Glutamatergic neuron (in vitro differentiated cells): ENCODE measurements at regions not wholly inside any gene's neighbourhood (a gene's known extent, or its start where the extent isn't known, plus 50 kb on each side); places are given as distances from the start of the nearest gene placed in this dataset.

Experiments
- DNase-seq: peaks from one replicate; pipeline ENCODE4 v3.0.0; 2022
- H3K27ac Mint-ChIP-seq: one replicate; pipeline ENCODE4 v1.8.0; 2020; ENCODE audit warnings: mild to moderate bottlenecking, mixed read lengths, inconsistent platforms; ENCODE audit not compliant: unreplicated experiment
- H3K27me3 Mint-ChIP-seq: one replicate; pipeline ENCODE4 v1.8.0; 2020; ENCODE audit warnings: mild to moderate bottlenecking, moderate library complexity, mixed read lengths, inconsistent platforms; ENCODE audit not compliant: unreplicated experiment
- H3K36me3 Mint-ChIP-seq: one replicate; pipeline ENCODE4 v1.8.0; 2020; ENCODE audit warnings: mild to moderate bottlenecking, mixed read lengths, inconsistent platforms; ENCODE audit not compliant: unreplicated experiment
- H3K4me1 Mint-ChIP-seq: one replicate; pipeline ENCODE4 v1.8.0; 2020; ENCODE audit warnings: mild to moderate bottlenecking, low read depth, mixed read lengths, inconsistent platforms; ENCODE audit not compliant: unreplicated experiment
- H3K4me3 Mint-ChIP-seq: one replicate; pipeline ENCODE4 v1.8.0; 2020; ENCODE audit warnings: mild to moderate bottlenecking, mixed read lengths, inconsistent platforms; ENCODE audit not compliant: unreplicated experiment
- H3K9me3 Mint-ChIP-seq: one replicate; pipeline ENCODE4 v1.8.0; 2020; ENCODE audit warnings: mild to moderate bottlenecking, moderate library complexity, mixed read lengths, inconsistent platforms; ENCODE audit not compliant: unreplicated experiment
- CTCF ChIP-seq: fragments of 200-600 bp; sonication (generic); IDR thresholded peaks from one replicate; pipeline ENCODE4 v1.5.0; 2021; ENCODE audit not compliant: partially characterized antibody, unreplicated experiment

GRCh38 chr1:187396929-187397796 lies 568.4 kb downstream of the PLA2G4A start:
- DNase-seq = peak; percentile 19
- H3K27ac Mint-ChIP-seq = no peak overlapping the region
- TF ChIP-seq CTCF = no peak
- H3K4me3 Mint-ChIP-seq = no peak overlapping the region
- no peaks in the 10 kb centered on the region for H3K36me3 Mint-ChIP-seq
- H3K27me3 Mint-ChIP-seq = no peaks in the 10 kb centered on the region
- peaks cover 3% of the 10 kb centered on the region for H3K4me1 Mint-ChIP-seq
- H3K9me3 Mint-ChIP-seq = peaks cover 7% of the 10 kb centered on the region

- peaks cover 22% of the 10 kb centered on the region for H3K4me1 Mint-ChIP-seq
- H3K36me3 Mint-ChIP-seq = no peaks in the 10 kb centered on the region
- no peak for DNase-seq
- peak overlapping the region; percentile 34 for H3K27ac Mint-ChIP-seq
- H3K27me3 Mint-ChIP-seq = peaks cover 2% of the 10 kb centered on the region
- peaks cover 2% of the 10 kb centered on the region for H3K9me3 Mint-ChIP-seq
- no peak for TF ChIP-seq CTCF
- H3K4me3 Mint-ChIP-seq = no peak overlapping the region
Measured at GRCh38 chr1:187408212-187409004, 579.7 kb downstream of the PLA2G4A start.

GRCh38 chr1:187409341-187409740 lies 580.6 kb downstream of the PLA2G4A start:
- Mint-ChIP-seq H3K4me3 (no peak overlapping the region), H3K27ac (no peak overlapping the region), H3K27me3 (peaks cover 2% of the 10 kb centered on the region), H3K36me3 (no peaks in the 10 kb centered on the region), H3K9me3 (peaks cover 2% of the 10 kb centered on the region), H3K4me1 (peaks cover 26% of the 10 kb centered on the region)
- no peak for DNase-seq
- no peak for TF ChIP-seq CTCF

- Mint-ChIP-seq H3K27me3 (peaks cover 2% of the 10 kb centered on the region), H3K27ac (no peak overlapping the region), H3K9me3 (peaks cover 2% of the 10 kb centered on the region), H3K36me3 (no peaks in the 10 kb centered on the region), H3K4me3 (no peak overlapping the region), H3K4me1 (peaks cover 26% of the 10 kb centered on the region)
- no peak for TF ChIP-seq CTCF
- DNase-seq = no peak
Measured at GRCh38 chr1:187411118-187411517, 582.4 kb downstream of the PLA2G4A start.
